Lung (tissue), 11 donors: ENCODE measurements at regions not wholly inside any gene's neighbourhood (a gene's known extent, or its start where the extent isn't known, plus 50 kb on each side); places are given as distances from the start of the nearest gene placed in this dataset.

Experiments used
- ATAC-seq: fragments of 200-7000 bp; cut with Tn5 transposase; one replicate; pipeline ENCODE4 v1.9.1; 2020; ENCODE audit warnings: moderate number of reproducible peaks; ENCODE audit not compliant: insufficient read depth, low FRiP score
- DNase-seq, 3 donors: peaks; one replicate each; pipeline ENCODE4 v3.0.0-alpha.2; 2013 to 2017
- H3K27ac ChIP-seq, 2 donors: one replicate each; pipeline ENCODE4 v1.5.1; 2013; ENCODE audit warnings: mild to moderate bottlenecking in 2 of 2, moderate library complexity in 2 of 2, control low read depth in 1 of 2, inconsistent platforms in 1 of 2, low read depth in 1 of 2, low read length in 1 of 2
- H3K27me3 ChIP-seq, 3 donors: one replicate each; pipeline ENCODE4 v1.5.1; 2013; ENCODE audit warnings: low read length in 2 of 3; ENCODE audit not compliant: control insufficient read depth in 3 of 3, insufficient read depth in 3 of 3
- H3K36me3 ChIP-seq, 4 donors: one replicate each; pipeline ENCODE4 v1.5.1; 2013; ENCODE audit warnings: low read length in 4 of 4, mild to moderate bottlenecking in 1 of 4, moderate library complexity in 1 of 4; ENCODE audit not compliant: control insufficient read depth in 4 of 4, insufficient read depth in 4 of 4
- H3K4me1 ChIP-seq, 5 donors: one replicate each; pipeline ENCODE4 v1.5.1; 2013; ENCODE audit warnings: low read length in 5 of 5, mild to moderate bottlenecking in 2 of 5, moderate library complexity in 1 of 5; ENCODE audit not compliant: control insufficient read depth in 5 of 5, insufficient read depth in 5 of 5
- H3K4me3 ChIP-seq: one replicate; pipeline ENCODE4 v1.5.1; 2013; ENCODE audit warnings: mild to moderate bottlenecking, control low read depth, moderate library complexity
- H3K9ac ChIP-seq, 2 donors: one replicate each; pipeline ENCODE4 v1.5.1; 2013; ENCODE audit warnings: low read length in 2 of 2, control low read depth in 1 of 2; ENCODE audit not compliant: insufficient read depth in 1 of 2
- H3K9me3 ChIP-seq, 4 donors: one replicate each; pipeline ENCODE4 v1.5.1; 2013; ENCODE audit warnings: low read length in 3 of 4, mild to moderate bottlenecking in 1 of 4, moderate library complexity in 1 of 4; ENCODE audit not compliant: control insufficient read depth in 4 of 4, insufficient read depth in 3 of 4
- WGBS, 2 donors: extraction: QIAGEN DNeasy Blood & Tissue Kit; methylation state at CpG; one replicate each; pipeline ENCODE4 v1.1.7; 2013; 5-methylcytosine and 5-hydroxymethylcytosine counted together
- TF ChIP-seq, protein P1 (sequence below): IDR thresholded peaks from 2 replicates; pipeline ENCODE4 v1.5.1; 2012; ENCODE audit warnings: mild to moderate bottlenecking; ENCODE audit errors: control extremely low read depth, extremely low read depth
- donor health status: control.
- donor health status: control.
- donor health status: Bipolar disorder and iron deficiency.
- donor health status: healthy.
- donor health status: DM: yes; HTN: yes; CAD: no.

GRCh38 chr3:124434176-124434575, 296.1 kb upstream of the UMPS start:
- 95% methylated on average over 10 of the region's 10 CpGs for WGBS, 2 donors
- ATAC-seq (no peak), DNase-seq (no peak)
- H3K36me3 ChIP-seq: peaks cover 3 to 22% (median 17%) of the 10 kb centered on the region in 4 donors
- H3K4me1 ChIP-seq: peaks cover 0 to 1% (median 0%) of the 10 kb centered on the region in 5 donors
- TF ChIP-seq, protein P1, sequence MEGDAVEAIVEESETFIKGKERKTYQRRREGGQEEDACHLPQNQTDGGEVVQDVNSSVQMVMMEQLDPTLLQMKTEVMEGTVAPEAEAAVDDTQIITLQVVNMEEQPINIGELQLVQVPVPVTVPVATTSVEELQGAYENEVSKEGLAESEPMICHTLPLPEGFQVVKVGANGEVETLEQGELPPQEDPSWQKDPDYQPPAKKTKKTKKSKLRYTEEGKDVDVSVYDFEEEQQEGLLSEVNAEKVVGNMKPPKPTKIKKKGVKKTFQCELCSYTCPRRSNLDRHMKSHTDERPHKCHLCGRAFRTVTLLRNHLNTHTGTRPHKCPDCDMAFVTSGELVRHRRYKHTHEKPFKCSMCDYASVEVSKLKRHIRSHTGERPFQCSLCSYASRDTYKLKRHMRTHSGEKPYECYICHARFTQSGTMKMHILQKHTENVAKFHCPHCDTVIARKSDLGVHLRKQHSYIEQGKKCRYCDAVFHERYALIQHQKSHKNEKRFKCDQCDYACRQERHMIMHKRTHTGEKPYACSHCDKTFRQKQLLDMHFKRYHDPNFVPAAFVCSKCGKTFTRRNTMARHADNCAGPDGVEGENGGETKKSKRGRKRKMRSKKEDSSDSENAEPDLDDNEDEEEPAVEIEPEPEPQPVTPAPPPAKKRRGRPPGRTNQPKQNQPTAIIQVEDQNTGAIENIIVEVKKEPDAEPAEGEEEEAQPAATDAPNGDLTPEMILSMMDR: no peak
- H3K27ac ChIP-seq: no peak overlapping the region
- no peak overlapping the region for H3K9ac ChIP-seq
- H3K27me3 ChIP-seq: no peaks in the 10 kb centered on the region
- peaks cover 0 to 3% (median 0%) of the 10 kb centered on the region in 4 donors for H3K9me3 ChIP-seq
- no peak overlapping the region for H3K4me3 ChIP-seq

GRCh38 chr3:124435467-124435866, 294.8 kb upstream of the UMPS start:
- Histone ChIP-seq H3K27ac (no peak overlapping the region), H3K36me3 (peaks cover 2 to 24% (median 16%) of the 10 kb centered on the region in 4 donors), H3K4me3 (no peak overlapping the region), H3K4me1 (peaks cover 0 to 1% (median 0%) of the 10 kb centered on the region in 5 donors), H3K9me3 (peaks cover 0 to 3% (median 0%) of the 10 kb centered on the region in 4 donors), H3K9ac (no peak overlapping the region), H3K27me3 (no peaks in the 10 kb centered on the region)
- 93 to 96% methylated on average over 2 of the region's 2 CpGs for WGBS, 2 donors
- TF ChIP-seq, protein P1: no peak
- ATAC-seq (no peak), DNase-seq (no peak)

- DNase-seq (no peak), ATAC-seq (no peak)
- no peaks in the 10 kb centered on the region for H3K9me3 ChIP-seq
- no peaks in the 10 kb centered on the region for H3K27me3 ChIP-seq
- H3K36me3 ChIP-seq: peaks cover 3 to 27% (median 20%) of the 10 kb centered on the region in 4 donors
- H3K27ac ChIP-seq: no peak overlapping the region
- no peak overlapping the region for H3K4me3 ChIP-seq
- 82 to 92% methylated on average over 4 of the region's 4 CpGs for WGBS, 2 donors
- TF ChIP-seq, protein P1: no peak
- no peak overlapping the region for H3K9ac ChIP-seq
- H3K4me1 ChIP-seq: no peaks in the 10 kb centered on the region
Observed at GRCh38 chr3:124438813-124439212, 291.4 kb upstream of the UMPS start.

GRCh38 chr3:124439603-124440002, 290.6 kb upstream of the UMPS start:
- TF ChIP-seq, protein P1: no peak
- Histone ChIP-seq H3K27me3 (no peaks in the 10 kb centered on the region), H3K36me3 (peaks cover 3 to 27% (median 15%) of the 10 kb centered on the region in 4 donors), H3K9ac (no peak overlapping the region), H3K4me1 (no peaks in the 10 kb centered on the region), H3K4me3 (no peak overlapping the region), H3K27ac (no peak overlapping the region), H3K9me3 (no peaks in the 10 kb centered on the region)
- DNase-seq (no peak), ATAC-seq (no peak)
- 56% methylated on average over 1 of the region's 1 CpG for WGBS, 2 donors
